ENCODE measurements at regions not wholly inside any gene's neighbourhood (a gene's known extent, or its start where the extent isn't known, plus 50 kb on each side); places are given as distances from the start of the nearest gene placed in this dataset.

- in situ Hi-C loops (cut with HindIII; ENCODE audit: low pct_unique_long_range_greater_than_20kb, low sequenced_read_pairs), result no loop called here
- DNase-seq (ENCODE audit: low read depth, low spot score), result no peak
These were observed 355.0 kb downstream of the SETD4 start for GRCh38 chr21:35705237-35705887.

GRCh38 chr21:35703704-35704103 lies 356.6 kb downstream of the SETD4 start:
- DNase-seq (ENCODE audit: low read depth, low spot score), result no peak
- in situ Hi-C loops (cut with HindIII; ENCODE audit: low pct_unique_long_range_greater_than_20kb, low sequenced_read_pairs), result no loop called here

GRCh38 chr21:35699361-35699760 lies 361.0 kb downstream of the SETD4 start:
- DNase-seq (ENCODE audit: low read depth, low spot score), result no peak
- in situ Hi-C loops (cut with HindIII; ENCODE audit: low pct_unique_long_range_greater_than_20kb, low sequenced_read_pairs), result no loop called here

GRCh38 chr21:35697321-35697808 lies 363.0 kb downstream of the SETD4 start:
- DNase-seq (ENCODE audit: low read depth, low spot score), result peak; percentile 22
- in situ Hi-C loops (cut with HindIII; ENCODE audit: low pct_unique_long_range_greater_than_20kb, low sequenced_read_pairs), result no loop called here

- peak; percentile 16 for DNase-seq (ENCODE audit: low read depth, low spot score)
- in situ Hi-C loops (cut with HindIII; ENCODE audit: low pct_unique_long_range_greater_than_20kb, low sequenced_read_pairs), result no loop called here
These were observed 363.7 kb downstream of the SETD4 start for GRCh38 chr21:35696644-35697043.

GRCh38 chr21:35692311-35692710 lies 368.0 kb downstream of the SETD4 start:
- in situ Hi-C loops (cut with HindIII; ENCODE audit: low pct_unique_long_range_greater_than_20kb, low sequenced_read_pairs), result no loop called here
- no peak for DNase-seq (ENCODE audit: low read depth, low spot score)

- in situ Hi-C loops (cut with HindIII; ENCODE audit: low pct_unique_long_range_greater_than_20kb, low sequenced_read_pairs), result no loop called here
- DNase-seq (ENCODE audit: low read depth, low spot score), result no peak
These were observed 369.9 kb downstream of the SETD4 start for GRCh38 chr21:35690436-35690835.

GRCh38 chr21:35686156-35686555 lies 374.2 kb downstream of the SETD4 start:
- DNase-seq (ENCODE audit: low read depth, low spot score), result no peak
- in situ Hi-C loops (cut with HindIII; ENCODE audit: low pct_unique_long_range_greater_than_20kb, low sequenced_read_pairs), result no loop called here

GRCh38 chr21:35683664-35684304 lies 376.5 kb downstream of the SETD4 start:
- no peak for DNase-seq (ENCODE audit: low read depth, low spot score)
- in situ Hi-C loops (cut with HindIII; ENCODE audit: low pct_unique_long_range_greater_than_20kb, low sequenced_read_pairs), result no loop called here

- in situ Hi-C loops (cut with HindIII; ENCODE audit: low pct_unique_long_range_greater_than_20kb, low sequenced_read_pairs), result no loop called here
- DNase-seq (ENCODE audit: low read depth, low spot score), result no peak
These were observed 377.3 kb downstream of the SETD4 start for GRCh38 chr21:35682904-35683549.

GRCh38 chr21:35681946-35682345 lies 378.4 kb downstream of the SETD4 start:
- in situ Hi-C loops (cut with HindIII; ENCODE audit: low pct_unique_long_range_greater_than_20kb, low sequenced_read_pairs), result no loop called here
- no peak for DNase-seq (ENCODE audit: low read depth, low spot score)

GRCh38 chr21:35679076-35679475 lies 381.2 kb downstream of the SETD4 start:
- no peak for DNase-seq (ENCODE audit: low read depth, low spot score)
- in situ Hi-C loops (cut with HindIII; ENCODE audit: low pct_unique_long_range_greater_than_20kb, low sequenced_read_pairs), result no loop called here

- DNase-seq (ENCODE audit: low read depth, low spot score), result no peak
- in situ Hi-C loops (cut with HindIII; ENCODE audit: low pct_unique_long_range_greater_than_20kb, low sequenced_read_pairs), result no loop called here
These were observed 381.9 kb downstream of the SETD4 start for GRCh38 chr21:35678393-35678792.

- in situ Hi-C loops (cut with HindIII; ENCODE audit: low pct_unique_long_range_greater_than_20kb, low sequenced_read_pairs), result no loop called here
- DNase-seq (ENCODE audit: low read depth, low spot score), result no peak
These were observed 383.0 kb downstream of the SETD4 start for GRCh38 chr21:35677298-35677841.

- no peak for DNase-seq (ENCODE audit: low read depth, low spot score)
- in situ Hi-C loops (cut with HindIII; ENCODE audit: low pct_unique_long_range_greater_than_20kb, low sequenced_read_pairs), result no loop called here
These were observed 385.3 kb downstream of the SETD4 start for GRCh38 chr21:35674895-35675470.

GRCh38 chr21:35674091-35674671 lies 386.1 kb downstream of the SETD4 start:
- in situ Hi-C loops (cut with HindIII; ENCODE audit: low pct_unique_long_range_greater_than_20kb, low sequenced_read_pairs), result no loop called here
- DNase-seq (ENCODE audit: low read depth, low spot score), result no peak

GRCh38 chr21:35672313-35672712 lies 388.0 kb downstream of the SETD4 start:
- DNase-seq (ENCODE audit: low read depth, low spot score), result no peak
- in situ Hi-C loops (cut with HindIII; ENCODE audit: low pct_unique_long_range_greater_than_20kb, low sequenced_read_pairs), result no loop called here

GRCh38 chr21:35664683-35665082 lies 395.6 kb downstream of the SETD4 start:
- in situ Hi-C loops (cut with HindIII; ENCODE audit: low pct_unique_long_range_greater_than_20kb, low sequenced_read_pairs), result no loop called here
- peak; percentile 86 for DNase-seq (ENCODE audit: low read depth, low spot score)
